ENCODE measurements at regions not wholly inside any gene's neighbourhood (a gene's known extent, or its start where the extent isn't known, plus 50 kb on each side); places are given as distances from the start of the nearest gene placed in this dataset.
A peak's percentile ranks its signal among the peaks of the same experiment; 100 is the strongest.

DNA sequence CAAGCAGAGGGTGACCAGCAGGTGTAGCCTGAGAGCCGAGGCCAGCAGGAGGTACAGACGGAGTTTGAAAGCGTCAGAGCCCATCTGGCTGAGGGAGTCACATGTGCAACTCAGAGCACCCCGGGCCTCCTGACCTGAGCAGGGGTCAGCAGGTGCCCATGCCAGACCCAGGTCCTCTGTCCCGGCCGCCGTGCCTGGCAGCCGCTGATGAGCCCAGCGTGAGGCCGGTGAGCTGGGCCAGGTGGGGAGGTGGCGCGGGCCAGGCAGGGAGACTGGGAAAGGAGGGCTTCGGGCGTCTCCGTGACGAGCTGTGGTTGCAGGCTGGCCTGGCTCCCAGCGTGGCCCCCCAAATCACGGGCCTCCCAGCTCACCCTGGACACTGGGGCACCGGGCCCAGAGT, 130.9 kb downstream of the CHSY1 start:
- peak overlapping the region; percentile 81 to 82 for H3K27ac ChIP-seq
- intact Hi-C loops (cut with DNase I; ENCODE audit: low total_unique reads) = loop anchor here (10.0 kb wide), 1 partner anchor 134 kb away; the partner anchor contains the start of gene CHSY1
- no peaks in the 10 kb centered on the region for H3K36me3 ChIP-seq
- no peak for DNase-seq
- TF ChIP-seq, protein P1, sequence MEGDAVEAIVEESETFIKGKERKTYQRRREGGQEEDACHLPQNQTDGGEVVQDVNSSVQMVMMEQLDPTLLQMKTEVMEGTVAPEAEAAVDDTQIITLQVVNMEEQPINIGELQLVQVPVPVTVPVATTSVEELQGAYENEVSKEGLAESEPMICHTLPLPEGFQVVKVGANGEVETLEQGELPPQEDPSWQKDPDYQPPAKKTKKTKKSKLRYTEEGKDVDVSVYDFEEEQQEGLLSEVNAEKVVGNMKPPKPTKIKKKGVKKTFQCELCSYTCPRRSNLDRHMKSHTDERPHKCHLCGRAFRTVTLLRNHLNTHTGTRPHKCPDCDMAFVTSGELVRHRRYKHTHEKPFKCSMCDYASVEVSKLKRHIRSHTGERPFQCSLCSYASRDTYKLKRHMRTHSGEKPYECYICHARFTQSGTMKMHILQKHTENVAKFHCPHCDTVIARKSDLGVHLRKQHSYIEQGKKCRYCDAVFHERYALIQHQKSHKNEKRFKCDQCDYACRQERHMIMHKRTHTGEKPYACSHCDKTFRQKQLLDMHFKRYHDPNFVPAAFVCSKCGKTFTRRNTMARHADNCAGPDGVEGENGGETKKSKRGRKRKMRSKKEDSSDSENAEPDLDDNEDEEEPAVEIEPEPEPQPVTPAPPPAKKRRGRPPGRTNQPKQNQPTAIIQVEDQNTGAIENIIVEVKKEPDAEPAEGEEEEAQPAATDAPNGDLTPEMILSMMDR (IDR thresholded peaks at IDR 0.05) = no peak
- H3K4me3 ChIP-seq = peak overlapping the region; percentile 32 to 46
- H3K27me3 ChIP-seq = no peaks in the 10 kb centered on the region
- H3K4me1 ChIP-seq = peaks cover 0 to 29% (median 22%) of the 10 kb centered on the region in 4 donors
- no peaks in the 10 kb centered on the region for H3K9me3 ChIP-seq

DNA sequence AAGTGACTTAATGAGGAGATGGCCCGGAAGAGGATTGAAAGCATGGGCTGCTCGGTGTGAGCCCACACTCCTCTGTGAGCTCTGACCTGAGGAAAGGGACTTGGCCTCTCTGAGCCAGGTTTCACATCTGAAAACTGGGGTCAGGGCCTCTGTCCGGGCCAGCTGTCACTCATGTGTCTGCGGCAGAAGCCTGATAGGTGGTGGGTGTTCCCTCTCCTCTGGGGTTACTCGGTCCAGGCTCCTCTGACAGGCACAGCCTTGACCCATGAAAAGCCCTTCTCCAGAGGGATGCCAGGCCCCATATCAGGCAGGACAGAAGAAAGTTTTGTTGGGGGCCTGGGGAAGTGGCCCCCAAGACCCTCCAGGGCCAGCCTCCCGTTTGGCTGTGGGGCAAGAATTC, 131.4 kb downstream of the CHSY1 start:
- H3K4me3 ChIP-seq = no peak overlapping the region
- peaks cover 0 to 29% (median 22%) of the 10 kb centered on the region in 4 donors for H3K4me1 ChIP-seq
- intact Hi-C loops (cut with DNase I; ENCODE audit: low total_unique reads) = loop anchor here (10.0 kb wide), 1 partner anchor 134 kb away; the partner anchor contains the start of gene CHSY1
- TF ChIP-seq, protein P1 (IDR thresholded peaks at IDR 0.05) = no peak
- DNase-seq = no peak
- H3K36me3 ChIP-seq = no peaks in the 10 kb centered on the region
- peak overlapping the region in 1 of 2 donors; percentile 82 for H3K27ac ChIP-seq
- no peaks in the 10 kb centered on the region for H3K27me3 ChIP-seq
- H3K9me3 ChIP-seq = no peaks in the 10 kb centered on the region
